GM21390 (cell line): ENCODE measurements at regions not wholly inside any gene's neighbourhood (a gene's known extent, or its start where the extent isn't known, plus 50 kb on each side); places are given as distances from the start of the nearest gene placed in this dataset.

Experiments used
- ATAC-seq: cut with Tn5 transposase; IDR thresholded peaks from one replicate; pipeline ENCODE4 v1.9.1; 2021; ENCODE audit not compliant: unreplicated experiment

GRCh38 chr22:49298834-49299750 is 528.6 kb downstream of the BRD1 start:
- ATAC-seq = no peak

- no peak for ATAC-seq
These were observed 529.6 kb downstream of the BRD1 start for GRCh38 chr22:49297871-49298721.

- no peak for ATAC-seq
These were observed 530.3 kb downstream of the BRD1 start for GRCh38 chr22:49297286-49297870.

GRCh38 chr22:49296561-49296960 is 531.1 kb downstream of the BRD1 start:
- ATAC-seq = no peak

GRCh38 chr22:49295851-49296560 is 531.7 kb downstream of the BRD1 start:
- no peak for ATAC-seq

GRCh38 chr22:49295465-49295743 is 532.3 kb downstream of the BRD1 start:
- ATAC-seq = no peak

- ATAC-seq = no peak
These were observed 532.8 kb downstream of the BRD1 start for GRCh38 chr22:49294656-49295464.

- no peak for ATAC-seq
These were observed 534.8 kb downstream of the BRD1 start for GRCh38 chr22:49292909-49293308.

- no peak for ATAC-seq
These were observed 535.9 kb downstream of the BRD1 start for GRCh38 chr22:49291781-49292180.

GRCh38 chr22:49291169-49291568 is 536.5 kb downstream of the BRD1 start:
- no peak for ATAC-seq

GRCh38 chr22:49290711-49291110 is 537.0 kb downstream of the BRD1 start:
- ATAC-seq = no peak

GRCh38 chr22:49289822-49290679 is 537.6 kb downstream of the BRD1 start:
- no peak for ATAC-seq

- ATAC-seq = no peak
These were observed 541.4 kb downstream of the BRD1 start for GRCh38 chr22:49286181-49286760.

- no peak for ATAC-seq
These were observed 542.7 kb downstream of the BRD1 start for GRCh38 chr22:49284931-49285330.

GRCh38 chr22:49284056-49284784 is 543.5 kb downstream of the BRD1 start:
- no peak for ATAC-seq

- ATAC-seq = no peak
These were observed 545.1 kb downstream of the BRD1 start for GRCh38 chr22:49282596-49282995.

- ATAC-seq = no peak
These were observed 546.0 kb downstream of the BRD1 start for GRCh38 chr22:49281467-49282340.
